Spleen (tissue), 11 donors: ENCODE measurements at regions not wholly inside any gene's neighbourhood (a gene's known extent, or its start where the extent isn't known, plus 50 kb on each side); places are given as distances from the start of the nearest gene placed in this dataset.

Experiments
- DNase-seq: peaks from one replicate; pipeline ENCODE4 v3.0.0-alpha.2; 2020
- H3K27ac ChIP-seq, 8 donors: fragments of 200-600 bp; sonication (generic) in 7 of 8; 1 replicate in 4 of 8; 2 replicates in 4 of 8; pipeline versions ENCODE4 v1.5.0 to v1.8.0; 2016 to 2021; ENCODE audit warnings: inconsistent platforms in 4 of 8, mild to moderate bottlenecking in 4 of 8, moderate library complexity in 1 of 8
- H3K27me3 ChIP-seq, 7 donors: fragments of 200-600 bp; sonication (generic) in 6 of 7; replicated peaks in 1 of 7; 1 replicate in 4 of 7; 2 replicates in 3 of 7; pipeline versions ENCODE4 v1.5.0 to v1.8.0; 2016 to 2021; ENCODE audit warnings: inconsistent platforms in 3 of 7, mild to moderate bottlenecking in 1 of 7
- H3K36me3 ChIP-seq, 6 donors: fragments of 200-600 bp; sonication (generic) in 5 of 6; 1 replicate in 4 of 6; 2 replicates in 2 of 6; pipeline versions ENCODE4 v1.5.0 to v1.8.0; 2016 to 2021; ENCODE audit warnings: inconsistent platforms in 2 of 6
- H3K4me1 ChIP-seq, 6 donors: fragments of 200-600 bp; sonication (generic) in 5 of 6; 1 replicate in 3 of 6; 2 replicates in 3 of 6; pipeline versions ENCODE4 v1.5.0 to v1.8.0; 2016 to 2021; ENCODE audit warnings: inconsistent platforms in 3 of 6
- H3K4me3 ChIP-seq, 8 donors: fragments of 200-600 bp; sonication (generic) in 7 of 8; 1 replicate in 4 of 8; 2 replicates in 4 of 8; pipeline versions ENCODE4 v1.5.0 to v1.8.0; 2016 to 2021; ENCODE audit warnings: inconsistent platforms in 4 of 8, mild to moderate bottlenecking in 4 of 8, moderate library complexity in 2 of 8
- H3K9me3 ChIP-seq, 8 donors: fragments of 200-600 bp; sonication (generic) in 7 of 8; 1 replicate in 4 of 8; 2 replicates in 4 of 8; pipeline versions ENCODE4 v1.5.0 to v1.8.0; 2016 to 2021; ENCODE audit warnings: inconsistent platforms in 4 of 8
- CTCF ChIP-seq, 11 experiments: fragments of 200-600 bp in 7 of 11; fragments of 450-650 bp in 4 of 11; sonication (generic) in 4 of 11; IDR thresholded peaks in 8 of 11; conservative IDR thresholded peaks in 3 of 11; 1 replicate in 7 of 11; 2 replicates in 4 of 11; pipeline versions ENCODE4 v1.4.0 to v1.8.0; 2016 to 2021; ENCODE audit warnings: antibody characterized with exemption in 11 of 11, inconsistent platforms in 4 of 11, mild to moderate bottlenecking in 1 of 11
- POLR2A ChIP-seq, 3 donors: fragments of 450-650 bp; IDR thresholded peaks; one replicate each; pipeline ENCODE4 v1.5.1; 2017; ENCODE audit warnings: antibody characterized with exemption in 3 of 3, mild to moderate bottlenecking in 1 of 3
- POLR2AphosphoS5 ChIP-seq, 3 donors: sonication (generic); formaldehyde crosslinking; IDR thresholded peaks; one replicate each; pipeline ENCODE4 v1.5.1; 2017; ENCODE audit warnings: antibody characterized with exemption in 3 of 3
- WGBS, 5 donors: extraction: QIAGEN DNeasy Blood & Tissue Kit in 3 of 5; methylation state at CpG; one replicate each; pipeline versions ENCODE4 v1.1.5 to v1.1.7; 2013 to 2018; 5-methylcytosine and 5-hydroxymethylcytosine counted together
- intact Hi-C: fragments of 100-400 bp; cut with DNase I; formaldehyde crosslinking; loops from one replicate; pipeline ENCODE4 v1.15.0; 2023; ENCODE audit warnings: low total_unique reads
- donor health status: healthy with polysubstance abuse.
- donor health status: DM: no; HTN: no; CAD: no; lungs with moderate emphysema.
- donor health status: DM: no; HTN: no; CAD: no.
- donor health status: Bipolar disorder and iron deficiency.
- donor health status: healthy.
- donor health status: DM: no; HTN: no; CAD: no.
- donor health status: DM: yes; HTN: yes; CAD: no.

- DNase-seq, result no peak
- no peaks in the 10 kb centered on the region for H3K36me3 ChIP-seq
- H3K27ac ChIP-seq, result no peak overlapping the region
- no peaks in the 10 kb centered on the region for H3K4me1 ChIP-seq
- no peaks in the 10 kb centered on the region for H3K9me3 ChIP-seq
- no peak overlapping the region for H3K4me3 ChIP-seq
- intact Hi-C loops, result no loop called here
- 87 to 97% (median 94%) methylated on average over 2 of the region's 2 CpGs for WGBS, 5 donors
- no peak for TF ChIP-seq POLR2AphosphoS5 (IDR thresholded peaks at IDR 0.05)
- H3K27me3 ChIP-seq, result no peaks in the 10 kb centered on the region
These were observed 159.8 kb downstream of the SLITRK1 start for GRCh38 chr13:83722443-83722842.

- no peaks in the 10 kb centered on the region for H3K36me3 ChIP-seq
- no peak for DNase-seq
- no peak overlapping the region for H3K27ac ChIP-seq
- intact Hi-C loops, result no loop called here
- no peak for TF ChIP-seq POLR2A (IDR thresholded peaks at IDR 0.05)
- TF ChIP-seq POLR2AphosphoS5 (IDR thresholded peaks at IDR 0.05), result no peak
- TF ChIP-seq CTCF (IDR thresholded peaks at IDR 0.05 in 8 of 11, conservative IDR thresholded peaks at IDR 0.05 in 3 of 11), result no peak
- H3K9me3 ChIP-seq, result peaks cover 0 to 7% (median 0%) of the 10 kb centered on the region in 8 donors
- WGBS, 5 donors, result 87 to 94% (median 89%) methylated on average over 6 of the region's 6 CpGs
- no peaks in the 10 kb centered on the region for H3K4me1 ChIP-seq
- no peaks in the 10 kb centered on the region for H3K27me3 ChIP-seq
- no peak overlapping the region for H3K4me3 ChIP-seq
These were observed 166.2 kb downstream of the SLITRK1 start for GRCh38 chr13:83716121-83716520.

- Histone ChIP-seq H3K4me1 (no peaks in the 10 kb centered on the region), H3K36me3 (no peaks in the 10 kb centered on the region), H3K4me3 (no peak overlapping the region), H3K27ac (no peak overlapping the region), H3K9me3 (peaks cover 0 to 7% (median 0%) of the 10 kb centered on the region in 8 donors), H3K27me3 (no peaks in the 10 kb centered on the region)
- intact Hi-C loops, result no loop called here
- TF ChIP-seq CTCF (IDR thresholded peaks at IDR 0.05 in 8 of 11, conservative IDR thresholded peaks at IDR 0.05 in 3 of 11), result no peak
- no peak for DNase-seq
- 76 to 95% (median 82%) methylated on average over 1 of the region's 1 CpG for WGBS, 5 donors
These were observed 168.0 kb downstream of the SLITRK1 start for GRCh38 chr13:83714236-83714635.

GRCh38 chr13:83710133-83710515, 172.2 kb downstream of the SLITRK1 start:
- no peaks in the 10 kb centered on the region for H3K4me1 ChIP-seq
- intact Hi-C loops, result no loop called here
- no peak overlapping the region for H3K4me3 ChIP-seq
- TF ChIP-seq POLR2A (IDR thresholded peaks at IDR 0.05), result no peak
- TF ChIP-seq POLR2AphosphoS5 (IDR thresholded peaks at IDR 0.05), result no peak
- no peak for TF ChIP-seq CTCF (IDR thresholded peaks at IDR 0.05 in 8 of 11, conservative IDR thresholded peaks at IDR 0.05 in 3 of 11)
- DNase-seq, result no peak
- no peak overlapping the region for H3K27ac ChIP-seq
- peaks cover 0 to under 1% (median 0%) of the 10 kb centered on the region in 8 donors for H3K9me3 ChIP-seq
- no peaks in the 10 kb centered on the region for H3K27me3 ChIP-seq
- H3K36me3 ChIP-seq, result no peaks in the 10 kb centered on the region

- TF ChIP-seq POLR2AphosphoS5 (IDR thresholded peaks at IDR 0.05) (no peak), CTCF (IDR thresholded peaks at IDR 0.05 in 8 of 11, conservative IDR thresholded peaks at IDR 0.05 in 3 of 11) (no peak), POLR2A (IDR thresholded peaks at IDR 0.05) (no peak)
- 76 to 92% (median 80%) methylated on average over 1 of the region's 1 CpG for WGBS, 5 donors
- DNase-seq, result no peak
- no peak overlapping the region for H3K27ac ChIP-seq
- no peaks in the 10 kb centered on the region for H3K9me3 ChIP-seq
- no peaks in the 10 kb centered on the region for H3K4me1 ChIP-seq
- no peak overlapping the region for H3K4me3 ChIP-seq
- intact Hi-C loops, result no loop called here
- H3K36me3 ChIP-seq, result no peaks in the 10 kb centered on the region
- no peaks in the 10 kb centered on the region for H3K27me3 ChIP-seq
These were observed 172.7 kb downstream of the SLITRK1 start for GRCh38 chr13:83709426-83710132.
